ENCODE measurements at regions not wholly inside any gene's neighbourhood (a gene's known extent, or its start where the extent isn't known, plus 50 kb on each side); places are given as distances from the start of the nearest gene placed in this dataset.

DNA sequence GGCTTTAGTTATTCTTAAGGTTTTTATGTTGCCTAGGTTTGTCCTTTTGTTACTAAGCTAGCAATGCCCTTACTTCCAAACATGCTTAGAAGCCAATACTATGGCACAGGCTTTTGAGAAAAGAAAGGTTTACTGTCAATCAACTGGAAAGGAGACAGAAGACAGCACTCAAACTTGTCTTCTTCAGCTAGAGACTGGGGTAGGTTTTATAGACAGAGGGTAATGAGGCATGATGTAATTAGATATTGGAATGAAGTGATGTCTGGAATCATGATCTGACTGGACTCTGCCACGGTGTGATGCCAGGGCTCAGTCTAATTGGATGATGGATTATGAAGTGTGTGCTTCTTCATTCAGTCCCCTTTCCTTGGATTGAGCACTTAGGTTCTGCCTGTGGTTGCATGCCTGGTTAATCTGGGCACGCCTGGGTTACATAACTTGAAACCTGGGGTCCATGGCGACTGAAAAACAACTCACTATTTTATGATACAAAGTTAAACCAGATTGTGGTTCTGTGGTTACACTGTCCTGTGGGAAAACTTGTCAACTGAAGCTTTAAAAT lies 625.8 kb downstream of the BRINP3 start:
- no peaks in the 10 kb centered on the region for H3K36me3 ChIP-seq
- H3K4me1 ChIP-seq: no peaks in the 10 kb centered on the region
- WGBS, 2 donors: 61 to 63% methylated on average over 3 of the region's 3 CpGs
- no peaks in the 10 kb centered on the region for H3K27me3 ChIP-seq
- no peak overlapping the region for H3K4me3 ChIP-seq
- no peak for TF ChIP-seq POLR2AphosphoS5 (IDR thresholded peaks at IDR 0.05)
- no peak for TF ChIP-seq EP300 (IDR thresholded peaks at IDR 0.05)
- TF ChIP-seq, protein P1, sequence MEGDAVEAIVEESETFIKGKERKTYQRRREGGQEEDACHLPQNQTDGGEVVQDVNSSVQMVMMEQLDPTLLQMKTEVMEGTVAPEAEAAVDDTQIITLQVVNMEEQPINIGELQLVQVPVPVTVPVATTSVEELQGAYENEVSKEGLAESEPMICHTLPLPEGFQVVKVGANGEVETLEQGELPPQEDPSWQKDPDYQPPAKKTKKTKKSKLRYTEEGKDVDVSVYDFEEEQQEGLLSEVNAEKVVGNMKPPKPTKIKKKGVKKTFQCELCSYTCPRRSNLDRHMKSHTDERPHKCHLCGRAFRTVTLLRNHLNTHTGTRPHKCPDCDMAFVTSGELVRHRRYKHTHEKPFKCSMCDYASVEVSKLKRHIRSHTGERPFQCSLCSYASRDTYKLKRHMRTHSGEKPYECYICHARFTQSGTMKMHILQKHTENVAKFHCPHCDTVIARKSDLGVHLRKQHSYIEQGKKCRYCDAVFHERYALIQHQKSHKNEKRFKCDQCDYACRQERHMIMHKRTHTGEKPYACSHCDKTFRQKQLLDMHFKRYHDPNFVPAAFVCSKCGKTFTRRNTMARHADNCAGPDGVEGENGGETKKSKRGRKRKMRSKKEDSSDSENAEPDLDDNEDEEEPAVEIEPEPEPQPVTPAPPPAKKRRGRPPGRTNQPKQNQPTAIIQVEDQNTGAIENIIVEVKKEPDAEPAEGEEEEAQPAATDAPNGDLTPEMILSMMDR (IDR thresholded peaks at IDR 0.05): no peak
- no peak for TF ChIP-seq POLR2A (IDR thresholded peaks at IDR 0.05)
- H3K27ac ChIP-seq: no peak overlapping the region
- DNase-seq: no peak
- intact Hi-C loops (cut with DNase I): no loop called here
- no peaks in the 10 kb centered on the region for H3K9me3 ChIP-seq

GRCh38 chr1:189859385-189859977 lies 618.2 kb downstream of the BRINP3 start:
- intact Hi-C loops (cut with DNase I): no loop called here
- WGBS, 2 donors: 75 to 87% methylated on average over 1 of the region's 1 CpG
- H3K4me1 ChIP-seq: no peaks in the 10 kb centered on the region
- no peak overlapping the region for H3K4me3 ChIP-seq
- no peak for TF ChIP-seq EP300 (IDR thresholded peaks at IDR 0.05)
- TF ChIP-seq POLR2A (IDR thresholded peaks at IDR 0.05): no peak
- TF ChIP-seq, protein P1 (IDR thresholded peaks at IDR 0.05): no peak
- TF ChIP-seq POLR2AphosphoS5 (IDR thresholded peaks at IDR 0.05): no peak
- H3K36me3 ChIP-seq: no peaks in the 10 kb centered on the region
- no peaks in the 10 kb centered on the region for H3K9me3 ChIP-seq
- no peaks in the 10 kb centered on the region for H3K27me3 ChIP-seq
- H3K27ac ChIP-seq: no peak overlapping the region
- DNase-seq: no peak

DNA sequence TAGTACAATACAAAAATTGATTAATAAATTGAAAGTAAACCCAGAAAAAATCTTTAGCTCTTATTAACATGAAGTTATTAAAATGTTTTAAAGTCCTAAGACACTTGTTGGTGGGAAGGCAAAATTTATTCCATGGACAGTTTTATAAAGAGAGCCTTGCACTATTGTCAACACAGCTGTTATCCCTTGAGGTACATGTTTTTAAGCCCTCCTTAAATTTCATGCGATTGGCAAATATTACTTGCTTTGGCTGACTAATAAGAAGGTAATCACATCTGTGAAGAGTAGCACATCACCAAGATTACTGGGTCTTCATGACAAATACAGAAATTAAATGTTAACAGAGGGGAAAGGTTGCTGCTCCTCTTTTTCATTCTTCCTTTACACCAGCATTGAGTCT lies 611.1 kb downstream of the BRINP3 start:
- TF ChIP-seq POLR2AphosphoS5 (IDR thresholded peaks at IDR 0.05) (no peak), POLR2A (IDR thresholded peaks at IDR 0.05) (no peak), EP300 (IDR thresholded peaks at IDR 0.05) (no peak)
- TF ChIP-seq, protein P1 (IDR thresholded peaks at IDR 0.05): no peak

GRCh38 chr1:189868021-189868420 lies 609.6 kb downstream of the BRINP3 start:
- DNase-seq: no peak
- no peaks in the 10 kb centered on the region for H3K4me1 ChIP-seq
- intact Hi-C loops (cut with DNase I): no loop called here
- TF ChIP-seq POLR2A (IDR thresholded peaks at IDR 0.05): no peak
- TF ChIP-seq, protein P1 (IDR thresholded peaks at IDR 0.05): no peak
- no peak for TF ChIP-seq EP300 (IDR thresholded peaks at IDR 0.05)
- TF ChIP-seq POLR2AphosphoS5 (IDR thresholded peaks at IDR 0.05): no peak
- no peaks in the 10 kb centered on the region for H3K9me3 ChIP-seq
- H3K27ac ChIP-seq: no peak overlapping the region
- H3K4me3 ChIP-seq: no peak overlapping the region
- H3K36me3 ChIP-seq: no peaks in the 10 kb centered on the region
- 68 to 72% methylated on average over 4 of the region's 4 CpGs for WGBS, 2 donors
- no peaks in the 10 kb centered on the region for H3K27me3 ChIP-seq

More for the DNA sequence above, 611.1 kb downstream of the BRINP3 start:
- Histone ChIP-seq H3K9me3 (no peaks in the 10 kb centered on the region), H3K36me3 (no peaks in the 10 kb centered on the region), H3K27ac (no peak overlapping the region), H3K4me3 (no peak overlapping the region), H3K4me1 (no peaks in the 10 kb centered on the region), H3K27me3 (no peaks in the 10 kb centered on the region)
- 86 to 89% methylated on average over 1 of the region's 1 CpG for WGBS, 2 donors
- DNase-seq: no peak
- intact Hi-C loops (cut with DNase I): no loop called here

Measured in sigmoid colon (tissue), 6 donors.